ENCODE measurements at regions not wholly inside any gene's neighbourhood (a gene's known extent, or its start where the extent isn't known, plus 50 kb on each side); places are given as distances from the start of the nearest gene placed in this dataset.

GRCh38 chr1:19591482-19592091 lies 52.5 kb upstream of the NBL1 start (continued):
- TF ChIP-seq AFF1 (IDR thresholded peaks at IDR 0.05; ENCODE audit: low read depth in 1 of 2, partially characterized antibody in 2 of 2) = no peak

DNA sequence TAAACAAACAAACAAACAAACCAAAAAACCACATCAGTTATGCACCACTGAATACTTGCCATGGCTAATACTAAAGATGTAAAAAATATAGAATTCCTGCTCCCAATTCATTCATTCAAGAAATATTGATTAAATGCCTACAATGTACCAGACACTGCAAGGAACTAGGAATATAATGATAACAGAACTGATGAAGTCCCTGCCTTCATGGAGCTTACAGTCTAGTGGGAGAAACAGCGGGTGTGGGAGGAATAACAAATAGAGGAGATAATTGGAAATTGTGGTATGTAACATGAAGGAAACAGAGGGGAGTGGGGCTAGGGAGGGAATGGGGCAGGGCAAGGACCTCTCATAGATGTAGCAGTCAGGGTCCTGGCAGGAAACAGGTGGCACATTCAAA lies 58.6 kb upstream of the NBL1 start:
- Histone ChIP-seq H3K36me3 (ENCODE audit: control insufficient read depth, insufficient read depth, low read length) (no peaks in the 10 kb centered on the region), H3K4me1 (replicated peaks in 1 of 2; ENCODE audit: control insufficient read depth in 2 of 2, insufficient read depth in 2 of 2, low read length in 2 of 2) (peaks cover 0 to 2% of the 10 kb centered on the region in 2 experiments; a peak in 1 of 5 replicates), H3K27me3 (ENCODE audit: control insufficient read depth in 2 of 2, insufficient read depth in 2 of 2, low read length in 2 of 2) (peaks cover 17 to 29% of the 10 kb centered on the region in 2 experiments; a peak in 4 of 5 replicates), H4K20me1 (replicated peaks; ENCODE audit: control insufficient read depth, insufficient read depth, low read length) (no peaks in the 10 kb centered on the region), H2AFZ (ENCODE audit: low read depth, low read length) (no peak overlapping the region), H3K4me2 (ENCODE audit: insufficient read depth, low read length) (no peak overlapping the region), H3K27ac (ENCODE audit: extremely low read depth, low read depth, low read length) (no peak overlapping the region), H3K9ac (ENCODE audit: insufficient read depth in 1 of 2, low read depth in 2 of 2, low read length in 2 of 2) (no peak overlapping the region), H3K9me1 (ENCODE audit: control insufficient read depth, insufficient read depth, low read length) (no peaks in the 10 kb centered on the region), H3K79me2 (ENCODE audit: control insufficient read depth, insufficient read depth, low read length) (no peaks in the 10 kb centered on the region), H3K9me3 (replicated peaks; ENCODE audit: control insufficient read depth, insufficient read depth, low read depth, low read length) (peaks cover 3% of the 10 kb centered on the region), H3K4me3 (no peak overlapping the region)
- FAIRE-seq (no peak), DNase-seq (ENCODE audit: extremely low read depth in 1 of 4, low spot score in 3 of 4) (no peak), ATAC-seq (no peak)
- WGBS (ENCODE audit: insufficient coverage, low coverage, missing lambda C conversion rate) = 40% methylated on average over 1 of the region's 1 CpG
- ChIA-PET POLR2A (no interaction called here), CTCF (ENCODE audit: low intra/inter-chr PET ratio) (no interaction called here)
- intact Hi-C loops (cut with micrococcal nuclease) = no loop called here
- BruUV-seq (replicated peaks) = no TSS peak
- in situ Hi-C loops (cut with MboI) = no loop called here
- no peak for TF ChIP-seq NR3C1 (CRISPR knock-in tag; IDR thresholded peaks at IDR 0.05)
- TF ChIP-seq, protein P1, sequence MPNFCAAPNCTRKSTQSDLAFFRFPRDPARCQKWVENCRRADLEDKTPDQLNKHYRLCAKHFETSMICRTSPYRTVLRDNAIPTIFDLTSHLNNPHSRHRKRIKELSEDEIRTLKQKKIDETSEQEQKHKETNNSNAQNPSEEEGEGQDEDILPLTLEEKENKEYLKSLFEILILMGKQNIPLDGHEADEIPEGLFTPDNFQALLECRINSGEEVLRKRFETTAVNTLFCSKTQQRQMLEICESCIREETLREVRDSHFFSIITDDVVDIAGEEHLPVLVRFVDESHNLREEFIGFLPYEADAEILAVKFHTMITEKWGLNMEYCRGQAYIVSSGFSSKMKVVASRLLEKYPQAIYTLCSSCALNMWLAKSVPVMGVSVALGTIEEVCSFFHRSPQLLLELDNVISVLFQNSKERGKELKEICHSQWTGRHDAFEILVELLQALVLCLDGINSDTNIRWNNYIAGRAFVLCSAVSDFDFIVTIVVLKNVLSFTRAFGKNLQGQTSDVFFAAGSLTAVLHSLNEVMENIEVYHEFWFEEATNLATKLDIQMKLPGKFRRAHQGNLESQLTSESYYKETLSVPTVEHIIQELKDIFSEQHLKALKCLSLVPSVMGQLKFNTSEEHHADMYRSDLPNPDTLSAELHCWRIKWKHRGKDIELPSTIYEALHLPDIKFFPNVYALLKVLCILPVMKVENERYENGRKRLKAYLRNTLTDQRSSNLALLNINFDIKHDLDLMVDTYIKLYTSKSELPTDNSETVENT (CRISPR knock-in tag; IDR thresholded peaks at IDR 0.05) = no peak
- no peak for TF ChIP-seq PYGO2 (tag; IDR thresholded peaks at IDR 0.05)
- 0 out of 2 replicates have a peak, but pooled peaks have one; percentile 51 for TF ChIP-seq TRIM28 (IDR thresholded peaks at IDR 0.05)
- TF ChIP-seq, protein P2, sequence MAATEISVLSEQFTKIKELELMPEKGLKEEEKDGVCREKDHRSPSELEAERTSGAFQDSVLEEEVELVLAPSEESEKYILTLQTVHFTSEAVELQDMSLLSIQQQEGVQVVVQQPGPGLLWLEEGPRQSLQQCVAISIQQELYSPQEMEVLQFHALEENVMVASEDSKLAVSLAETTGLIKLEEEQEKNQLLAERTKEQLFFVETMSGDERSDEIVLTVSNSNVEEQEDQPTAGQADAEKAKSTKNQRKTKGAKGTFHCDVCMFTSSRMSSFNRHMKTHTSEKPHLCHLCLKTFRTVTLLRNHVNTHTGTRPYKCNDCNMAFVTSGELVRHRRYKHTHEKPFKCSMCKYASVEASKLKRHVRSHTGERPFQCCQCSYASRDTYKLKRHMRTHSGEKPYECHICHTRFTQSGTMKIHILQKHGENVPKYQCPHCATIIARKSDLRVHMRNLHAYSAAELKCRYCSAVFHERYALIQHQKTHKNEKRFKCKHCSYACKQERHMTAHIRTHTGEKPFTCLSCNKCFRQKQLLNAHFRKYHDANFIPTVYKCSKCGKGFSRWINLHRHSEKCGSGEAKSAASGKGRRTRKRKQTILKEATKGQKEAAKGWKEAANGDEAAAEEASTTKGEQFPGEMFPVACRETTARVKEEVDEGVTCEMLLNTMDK (IDR thresholded peaks at IDR 0.05; ENCODE audit: borderline replicate concordance, insufficient read depth, low read depth, low read length, poor library complexity, severe bottlenecking) = no peak
- no peak for TF ChIP-seq BCOR (IDR thresholded peaks at IDR 0.05)
- TF ChIP-seq MTA1 (IDR thresholded peaks at IDR 0.05; ENCODE audit: borderline replicate concordance) = no peak
- TF ChIP-seq TAF1 (IDR thresholded peaks at IDR 0.05; ENCODE audit: control insufficient read depth, extremely low read depth, insufficient read depth, low read length, severe bottlenecking) = no peak
- TF ChIP-seq, protein P3, sequence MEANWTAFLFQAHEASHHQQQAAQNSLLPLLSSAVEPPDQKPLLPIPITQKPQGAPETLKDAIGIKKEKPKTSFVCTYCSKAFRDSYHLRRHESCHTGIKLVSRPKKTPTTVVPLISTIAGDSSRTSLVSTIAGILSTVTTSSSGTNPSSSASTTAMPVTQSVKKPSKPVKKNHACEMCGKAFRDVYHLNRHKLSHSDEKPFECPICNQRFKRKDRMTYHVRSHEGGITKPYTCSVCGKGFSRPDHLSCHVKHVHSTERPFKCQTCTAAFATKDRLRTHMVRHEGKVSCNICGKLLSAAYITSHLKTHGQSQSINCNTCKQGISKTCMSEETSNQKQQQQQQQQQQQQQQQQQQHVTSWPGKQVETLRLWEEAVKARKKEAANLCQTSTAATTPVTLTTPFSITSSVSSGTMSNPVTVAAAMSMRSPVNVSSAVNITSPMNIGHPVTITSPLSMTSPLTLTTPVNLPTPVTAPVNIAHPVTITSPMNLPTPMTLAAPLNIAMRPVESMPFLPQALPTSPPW (CRISPR knock-in tag; IDR thresholded peaks at IDR 0.05) = no peak
